HG03060 (cell line): ENCODE measurements at regions not wholly inside any gene's neighbourhood (a gene's known extent, or its start where the extent isn't known, plus 50 kb on each side); places are given as distances from the start of the nearest gene placed in this dataset.

ENCODE experiments used
- ATAC-seq: cut with Tn5 transposase; IDR thresholded peaks from one replicate; pipeline ENCODE4 v1.9.1; 2021; ENCODE audit warnings: low read depth, moderate number of reproducible peaks; ENCODE audit not compliant: unreplicated experiment

DNA sequence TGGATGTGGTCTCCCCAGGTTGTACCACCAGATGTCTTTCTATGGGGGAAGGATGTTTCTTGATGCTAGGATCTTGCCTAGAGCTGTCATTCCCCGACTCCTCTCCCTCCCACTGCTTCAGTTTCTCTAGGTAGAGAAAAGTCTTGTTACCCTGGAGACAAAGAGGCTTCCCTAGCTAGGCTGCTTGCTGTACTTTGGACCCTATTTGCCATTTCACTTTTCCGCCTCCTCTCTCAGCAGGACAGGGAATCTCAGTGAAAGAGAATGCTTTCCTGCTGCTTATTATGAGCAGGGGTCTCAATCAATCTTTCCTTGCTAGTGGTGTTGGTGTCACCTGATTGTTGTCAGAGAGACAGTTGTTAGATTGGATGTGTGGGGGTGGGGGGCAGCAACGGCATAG is 818.8 kb upstream of the GYPC start:
- no peak for ATAC-seq

DNA sequence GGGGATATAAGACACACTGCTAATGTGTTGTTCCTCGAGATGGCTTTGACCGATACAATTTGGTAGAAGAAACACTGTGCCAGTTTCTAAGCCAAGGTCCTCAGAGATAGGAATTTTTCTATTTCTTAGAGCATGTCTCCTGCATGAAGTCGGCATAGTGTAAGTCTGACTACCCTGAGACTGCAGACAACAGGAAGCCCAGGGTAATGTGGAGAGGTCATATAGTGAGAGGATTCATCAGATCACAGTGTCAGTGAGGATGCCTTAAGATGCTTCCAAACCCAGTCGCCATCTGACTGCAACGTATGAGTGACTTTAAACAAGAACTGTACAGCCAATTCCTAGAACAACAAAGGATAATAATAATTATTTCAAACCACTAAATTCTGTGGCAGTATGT is 818.3 kb upstream of the GYPC start:
- ATAC-seq = no peak

DNA sequence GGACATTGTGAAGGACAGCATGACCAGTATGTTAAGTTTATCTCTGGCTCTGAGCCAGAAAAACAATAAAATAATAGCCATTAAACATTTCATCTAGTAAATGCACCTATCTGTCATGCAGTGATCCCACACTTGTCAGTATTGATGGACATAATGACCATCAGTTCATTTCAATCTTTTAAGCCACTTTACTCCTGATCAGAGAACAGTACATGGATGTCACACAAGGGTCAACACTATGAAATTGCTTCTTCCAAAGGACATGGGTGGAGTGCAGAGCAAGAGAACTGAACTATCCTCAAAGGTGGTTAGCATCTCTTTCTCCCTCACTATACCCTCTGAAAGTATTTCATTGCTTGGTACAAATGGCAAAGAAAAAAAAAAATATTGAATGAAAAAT is 816.0 kb upstream of the GYPC start:
- ATAC-seq = no peak

DNA sequence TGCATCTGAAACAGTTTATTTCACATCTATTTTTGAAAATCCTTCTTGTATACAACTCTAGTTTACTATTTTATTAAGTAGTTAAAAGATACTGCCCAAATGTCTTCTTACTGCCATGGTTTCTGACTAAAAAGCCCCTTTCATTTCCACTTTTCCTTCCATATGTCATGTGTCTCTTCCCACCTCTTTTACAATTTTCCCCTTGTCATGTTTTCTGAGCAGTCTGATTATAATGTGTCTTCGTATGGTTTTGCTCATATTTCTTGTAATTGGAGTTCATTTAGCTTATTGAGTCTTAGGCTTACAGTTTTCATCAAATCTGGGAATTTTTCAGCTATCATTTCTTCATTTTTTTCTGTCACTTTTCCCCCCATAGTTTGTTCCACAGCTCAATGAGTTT is 813.9 kb upstream of the GYPC start:
- ATAC-seq = no peak

DNA sequence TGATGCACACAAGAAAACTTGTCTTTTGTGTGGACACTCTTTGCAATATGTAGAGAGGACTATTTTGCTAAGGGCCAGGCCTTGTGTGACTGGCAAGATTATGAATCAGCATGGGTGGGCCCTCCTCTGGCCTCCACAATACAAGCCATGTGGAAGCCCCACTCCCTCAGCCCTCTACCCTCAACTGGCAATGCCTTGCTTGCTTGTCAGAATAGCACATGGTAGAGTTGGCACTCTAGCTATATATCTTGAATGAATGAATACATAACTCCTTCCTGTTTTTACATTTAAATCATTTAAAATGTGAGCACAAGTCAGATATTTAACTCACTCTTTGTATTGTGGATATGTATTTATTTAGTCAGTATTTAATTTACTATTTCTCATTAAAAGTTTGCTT is 805.4 kb upstream of the GYPC start:
- ATAC-seq = no peak

DNA sequence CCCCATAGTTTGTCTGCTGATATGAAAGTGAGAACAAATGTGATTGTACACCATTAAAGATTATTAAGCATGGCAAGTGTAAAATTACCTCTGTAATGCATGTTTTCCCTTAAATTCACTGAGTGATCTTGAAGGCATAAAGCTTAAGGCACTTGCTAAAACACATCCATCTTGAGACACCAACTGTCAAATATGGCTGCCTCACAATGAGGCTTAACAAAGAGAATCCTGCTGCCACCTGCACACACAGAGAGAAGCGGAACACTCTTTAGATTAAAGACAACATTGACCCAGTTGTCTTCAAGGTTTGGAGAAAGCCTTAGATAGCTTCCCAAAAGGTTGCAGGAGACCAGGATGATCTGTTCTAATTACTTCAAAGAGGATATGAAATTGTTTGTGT is 803.6 kb upstream of the GYPC start:
- no peak for ATAC-seq

DNA sequence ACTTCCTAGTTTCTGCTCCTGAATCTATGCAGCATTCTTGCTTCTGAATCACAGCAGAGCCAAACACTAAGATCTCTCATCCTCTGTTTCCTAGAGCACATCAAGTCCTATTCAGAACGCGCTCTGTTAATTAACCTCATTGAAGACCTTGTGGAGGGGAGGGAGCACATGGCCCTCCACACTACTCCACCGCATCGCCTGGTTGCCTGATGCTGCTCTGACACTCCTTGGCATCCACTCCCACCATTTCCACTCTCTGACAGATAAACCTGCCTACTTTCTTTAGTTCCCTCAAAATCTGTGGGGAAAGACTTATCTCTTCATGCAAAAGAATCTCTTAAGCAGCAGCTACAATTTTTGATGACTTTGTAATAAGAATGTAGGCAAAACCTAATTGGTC is 802.3 kb upstream of the GYPC start:
- no peak for ATAC-seq

DNA sequence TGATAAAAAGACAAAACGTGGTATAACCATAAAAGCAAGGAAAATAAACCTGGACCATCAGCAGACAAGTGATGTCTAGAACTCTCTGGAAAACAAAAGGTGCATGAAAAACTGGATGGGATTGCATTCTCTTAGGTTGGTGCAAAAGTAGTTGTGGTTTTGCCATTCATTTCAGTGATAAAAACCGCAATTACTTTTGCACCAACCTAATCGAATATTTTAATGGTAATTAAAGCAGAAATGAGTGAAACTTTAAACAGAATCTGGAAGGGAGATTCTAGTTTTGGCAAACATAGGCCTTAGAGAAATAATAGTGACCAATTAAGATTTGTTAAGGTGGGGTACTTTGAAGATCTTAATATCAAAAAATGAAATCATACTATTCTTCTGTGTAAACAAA is 800.8 kb upstream of the GYPC start:
- no peak for ATAC-seq

DNA sequence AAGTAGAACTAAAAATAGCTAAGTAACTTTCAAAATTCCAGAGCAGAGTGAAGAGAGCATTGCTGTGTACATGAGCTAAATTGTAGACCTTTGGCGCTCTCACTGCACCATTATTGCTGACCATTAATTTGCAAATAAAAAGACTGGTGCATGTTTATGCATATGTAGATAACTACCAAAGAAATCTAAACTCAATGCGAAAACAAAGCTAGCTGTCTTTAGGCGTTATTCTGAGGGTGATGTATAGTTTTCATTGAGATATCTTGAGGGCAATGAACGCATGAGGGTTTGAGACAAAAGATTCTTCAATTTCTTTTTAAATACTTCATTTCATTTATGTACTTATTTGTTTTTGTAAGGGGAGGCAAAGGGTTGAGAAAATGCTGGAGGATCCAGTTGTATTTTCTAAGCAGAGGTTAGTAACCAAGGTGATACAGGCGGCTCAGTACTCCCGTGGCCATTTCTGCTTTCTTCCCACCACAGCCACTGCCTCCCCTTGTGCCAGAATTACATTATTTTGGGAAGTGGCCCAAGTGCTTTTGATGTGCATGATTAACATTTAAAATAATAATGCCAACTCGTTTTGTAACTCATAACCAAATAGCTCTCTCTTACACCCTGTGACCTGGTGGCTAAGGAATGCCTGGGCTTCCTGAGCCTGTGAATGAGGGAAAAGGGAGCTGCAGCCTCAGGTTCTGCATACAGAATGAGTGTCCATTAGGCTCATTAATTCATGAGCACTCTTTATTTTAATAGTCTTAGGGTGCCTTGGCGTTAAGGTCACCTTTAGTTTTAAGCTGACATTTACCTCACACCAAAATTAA is 797.8 kb upstream of the GYPC start:
- ATAC-seq = no peak

DNA sequence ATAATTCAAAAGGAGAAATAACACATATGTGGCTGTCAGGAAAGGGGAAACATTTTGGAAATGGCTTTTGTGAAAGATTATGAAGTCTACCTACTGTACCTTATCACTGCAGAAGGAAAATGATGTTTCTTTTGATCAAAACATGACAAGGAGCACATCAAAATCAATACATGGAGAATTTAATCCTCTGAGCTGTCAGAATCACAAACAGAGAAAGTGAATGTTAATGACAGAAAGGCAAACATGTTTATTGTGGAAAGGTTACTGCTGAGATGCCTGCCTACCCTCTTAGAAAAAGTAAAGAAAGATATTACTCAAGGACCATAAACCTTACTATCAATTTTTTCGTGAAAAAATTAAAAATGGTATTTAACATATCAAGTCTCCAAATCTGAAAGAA is 794.5 kb upstream of the GYPC start:
- ATAC-seq = no peak

DNA sequence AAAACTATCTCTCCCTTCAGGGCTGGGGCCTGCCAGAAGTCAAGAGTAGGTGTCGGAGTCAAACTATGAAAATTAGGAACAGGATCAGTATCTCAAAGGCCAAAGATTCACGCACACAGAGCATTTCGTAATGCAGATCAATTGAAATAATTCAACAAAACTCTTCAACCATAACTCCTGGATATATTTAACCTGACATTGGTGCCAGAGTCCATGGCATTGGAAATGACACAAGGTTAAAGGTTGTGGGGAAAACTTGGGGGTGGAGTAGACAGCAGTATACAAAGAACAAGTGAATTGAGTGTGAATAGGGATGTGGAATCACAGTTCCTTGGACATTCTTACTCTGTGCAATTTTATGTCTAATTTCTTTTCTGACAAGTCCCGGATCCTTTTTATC is 788.0 kb upstream of the GYPC start:
- no peak for ATAC-seq

DNA sequence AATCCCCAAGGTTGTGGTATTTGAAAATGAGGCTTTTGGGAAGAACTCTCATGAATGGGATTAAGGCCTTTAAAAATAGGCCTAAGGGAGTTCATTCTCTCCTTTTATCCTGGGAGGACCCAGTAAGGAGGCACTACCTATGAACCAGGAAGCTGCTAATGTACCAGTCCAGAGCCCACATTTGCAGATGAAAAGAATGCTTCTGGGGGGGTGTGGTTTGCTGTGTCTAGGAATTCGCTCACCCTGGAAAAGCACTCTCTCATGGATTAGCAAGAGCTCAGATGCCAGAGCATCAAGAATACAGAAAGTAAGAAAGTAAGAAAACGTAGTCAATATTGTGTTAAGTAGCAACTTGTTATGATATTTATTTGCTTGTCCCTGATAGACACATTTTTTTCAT is 785.7 kb upstream of the GYPC start:
- no peak for ATAC-seq

DNA sequence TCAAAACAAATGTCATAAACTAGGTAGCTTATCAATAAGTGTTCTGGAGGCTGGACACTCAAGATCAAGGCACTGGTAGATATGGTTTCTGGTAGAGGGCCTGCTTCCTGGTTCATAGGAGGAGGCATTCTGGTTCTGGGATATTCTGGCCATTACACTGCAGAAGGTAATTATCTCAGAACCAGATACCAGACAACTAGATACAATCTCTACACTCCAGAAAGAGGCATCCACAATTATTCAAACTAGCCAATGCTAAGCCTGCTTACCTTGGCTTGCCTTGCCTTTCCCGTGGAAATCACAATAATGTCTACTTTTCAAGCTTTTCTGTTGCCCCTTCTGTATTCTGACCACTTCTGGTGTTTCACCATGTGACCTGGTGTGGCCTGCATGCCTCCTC is 785.2 kb upstream of the GYPC start:
- no peak for ATAC-seq

DNA sequence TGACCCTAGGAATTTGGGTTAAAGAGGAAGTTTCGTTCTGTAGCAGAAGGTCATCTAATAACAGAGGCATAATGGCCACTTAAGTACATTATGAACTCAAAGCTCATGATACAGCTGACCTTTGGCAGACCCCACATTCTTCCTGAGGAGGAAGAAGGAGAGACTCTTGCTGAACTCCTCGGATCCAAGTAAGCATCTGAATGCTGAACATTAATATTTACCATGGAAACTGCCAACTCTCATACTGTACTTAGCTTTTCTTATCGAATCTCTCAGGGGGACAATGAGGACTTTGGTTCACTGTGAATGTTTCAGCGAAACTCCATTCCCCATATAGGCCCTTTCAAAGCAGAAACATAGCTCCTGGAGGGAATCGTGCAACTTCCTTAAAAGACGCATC is 781.4 kb upstream of the GYPC start:
- ATAC-seq = no peak

DNA sequence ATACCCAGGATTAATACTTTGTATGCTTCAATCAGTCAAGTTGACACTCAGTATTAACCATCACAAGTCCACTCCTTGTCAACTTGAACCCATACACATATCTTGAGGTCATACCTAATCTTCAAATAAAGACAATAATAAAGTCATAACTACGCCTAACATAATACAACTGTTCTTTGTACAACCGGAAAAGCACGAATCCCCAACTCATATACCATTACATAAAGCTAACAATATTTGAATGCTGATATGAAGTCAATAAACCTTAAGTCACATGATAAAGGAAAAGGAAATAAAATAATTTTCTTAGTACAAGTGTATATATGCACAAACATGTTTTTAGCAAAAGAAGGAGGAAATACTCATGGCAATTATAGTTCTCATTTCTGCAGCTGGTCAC is 770.6 kb upstream of the GYPC start:
- no peak for ATAC-seq

DNA sequence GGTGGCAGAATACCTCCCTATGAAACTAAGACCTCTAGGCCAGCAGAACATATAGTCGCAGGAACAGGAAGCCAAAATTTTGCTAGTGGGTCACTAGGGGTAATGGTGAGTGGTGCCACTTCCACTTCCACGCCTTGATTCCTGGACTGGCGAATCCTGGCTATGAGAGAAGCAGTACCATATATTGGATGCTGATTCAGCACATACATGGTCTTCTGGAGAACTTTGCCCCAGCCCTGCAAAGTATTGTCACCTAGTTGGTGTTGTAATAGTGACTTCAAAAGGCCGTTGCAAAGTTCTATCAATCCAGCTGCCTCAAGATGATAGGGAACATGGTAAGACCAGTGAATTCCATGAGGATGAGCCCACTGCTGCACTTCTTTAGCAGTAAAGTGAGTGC is 769.8 kb upstream of the GYPC start:
- no peak for ATAC-seq

DNA sequence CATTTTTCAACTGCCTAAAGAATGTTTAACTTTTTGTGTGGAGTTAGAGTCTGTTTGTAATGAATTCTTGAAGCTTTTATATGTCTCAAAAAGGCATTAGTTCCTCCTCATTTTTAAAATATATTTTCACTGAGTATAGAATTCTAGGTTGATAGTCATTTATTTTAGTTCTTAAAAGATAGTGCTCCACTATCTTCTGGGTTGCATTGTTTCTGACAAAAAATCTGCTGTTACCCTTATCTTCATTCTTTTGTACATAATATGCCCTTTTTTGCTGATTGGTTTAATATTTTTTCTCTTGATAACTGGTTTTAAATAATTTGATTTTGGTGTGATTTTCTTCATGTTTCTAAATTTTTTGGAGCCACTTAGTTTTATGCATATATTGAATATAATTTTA is 754.7 kb upstream of the GYPC start:
- ATAC-seq = no peak

DNA sequence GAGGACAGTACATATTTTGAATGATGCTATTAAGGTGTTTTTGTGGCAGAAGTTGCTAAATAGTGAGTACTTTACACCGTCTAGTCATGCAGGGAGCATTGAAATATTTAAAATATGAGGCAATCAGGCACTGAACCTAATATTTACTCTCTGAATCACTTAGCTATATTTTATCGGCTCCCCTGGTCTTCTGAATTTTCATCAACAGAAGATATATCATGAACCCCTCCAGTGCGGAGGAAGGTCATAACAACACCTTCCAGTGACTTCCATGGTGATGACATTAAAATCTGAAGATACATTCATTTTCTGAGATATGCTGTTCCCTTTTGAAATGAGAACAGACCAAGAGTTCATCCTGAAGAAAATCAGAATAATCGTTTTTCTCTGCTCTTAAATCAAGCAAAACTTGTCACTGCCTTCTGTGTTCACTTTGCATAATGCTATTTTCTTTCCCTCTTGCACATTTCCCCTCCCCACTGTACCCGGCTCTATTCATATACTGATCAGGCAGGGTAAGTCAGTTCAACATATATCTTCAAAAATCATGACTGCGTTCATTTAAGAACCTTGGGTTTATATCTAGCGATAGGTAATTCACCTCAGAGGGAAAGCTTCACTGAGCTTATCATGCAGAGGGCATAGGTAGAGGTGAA is 729.9 kb upstream of the GYPC start:
- ATAC-seq = no peak

DNA sequence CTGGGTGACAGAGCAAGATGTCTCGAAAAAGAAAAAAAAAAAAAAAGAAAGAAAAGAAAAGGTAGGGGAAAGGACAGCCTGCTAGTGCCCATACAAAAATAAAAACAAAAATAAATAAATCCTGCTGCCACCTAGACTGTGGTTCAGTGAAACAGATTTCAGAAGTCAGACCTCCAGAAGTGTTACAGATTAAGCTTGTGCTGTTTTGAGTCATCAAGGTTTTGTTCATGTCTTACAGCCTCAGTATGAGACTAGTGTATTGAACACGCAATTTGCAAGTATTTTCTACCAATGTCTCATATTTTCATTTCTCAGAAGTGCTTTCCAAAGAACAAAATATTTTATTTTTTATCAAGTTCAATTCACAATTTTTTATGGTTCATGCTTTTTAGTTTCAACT is 720.4 kb upstream of the GYPC start:
- no peak for ATAC-seq

DNA sequence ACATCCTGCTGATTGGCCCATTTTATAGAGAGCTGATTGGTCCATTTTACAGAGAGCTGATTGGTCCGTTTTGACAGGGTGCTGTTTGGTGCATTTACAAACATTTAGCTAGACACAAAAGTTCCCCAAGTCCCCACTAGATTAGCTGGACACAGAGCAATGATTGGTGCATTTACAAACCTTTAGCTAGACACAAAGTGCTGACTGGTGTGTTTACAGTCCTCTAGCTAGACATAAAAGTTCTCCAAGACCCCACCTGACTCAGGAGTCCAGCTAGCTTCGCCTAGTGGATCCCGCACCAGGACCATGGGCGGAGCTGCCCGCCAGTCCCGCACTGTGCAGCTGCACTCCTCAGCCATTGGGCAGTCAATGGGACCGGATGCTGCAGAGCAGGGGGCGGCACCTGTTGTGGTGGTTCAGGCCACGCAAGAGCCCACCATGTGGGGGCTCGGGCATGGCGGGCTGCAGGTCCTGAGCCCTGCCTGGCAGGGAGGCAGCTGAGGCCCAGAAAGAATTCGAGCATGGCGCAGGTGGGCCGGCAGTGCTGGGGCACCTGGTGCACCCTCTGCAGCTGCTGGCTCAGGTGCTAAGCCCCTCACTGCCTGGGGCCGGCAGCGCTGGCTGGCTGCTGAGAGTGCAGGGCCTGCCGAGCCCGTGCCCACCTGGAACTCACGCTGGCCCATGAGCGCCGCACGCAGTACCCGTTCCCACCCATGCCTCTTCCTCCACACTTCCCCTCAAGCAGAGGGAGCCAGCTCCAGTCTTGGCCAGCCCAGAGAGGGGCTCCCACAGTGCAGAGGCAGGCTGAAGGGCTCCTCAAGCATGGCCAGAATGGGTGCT is 713.2 kb upstream of the GYPC start:
- ATAC-seq = no peak

DNA sequence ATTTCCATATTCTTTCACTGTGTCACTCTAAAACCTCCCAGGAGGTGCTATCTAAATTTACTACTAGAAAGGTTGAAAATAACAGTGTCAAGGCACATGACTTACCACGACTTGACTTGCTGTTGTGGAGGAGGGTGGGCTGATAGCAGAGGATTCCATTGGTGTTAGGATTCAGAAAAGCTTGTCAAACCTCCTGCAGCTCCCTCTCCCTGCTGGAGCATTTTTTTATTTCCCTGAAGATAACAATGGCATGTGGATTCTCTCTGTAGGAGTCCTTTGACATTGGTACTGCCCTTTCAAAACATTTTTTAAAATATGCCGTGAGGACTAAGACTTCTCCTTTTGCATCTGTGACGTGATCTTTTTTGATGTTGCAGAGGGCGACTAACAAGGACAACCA is 696.9 kb upstream of the GYPC start:
- ATAC-seq = no peak

DNA sequence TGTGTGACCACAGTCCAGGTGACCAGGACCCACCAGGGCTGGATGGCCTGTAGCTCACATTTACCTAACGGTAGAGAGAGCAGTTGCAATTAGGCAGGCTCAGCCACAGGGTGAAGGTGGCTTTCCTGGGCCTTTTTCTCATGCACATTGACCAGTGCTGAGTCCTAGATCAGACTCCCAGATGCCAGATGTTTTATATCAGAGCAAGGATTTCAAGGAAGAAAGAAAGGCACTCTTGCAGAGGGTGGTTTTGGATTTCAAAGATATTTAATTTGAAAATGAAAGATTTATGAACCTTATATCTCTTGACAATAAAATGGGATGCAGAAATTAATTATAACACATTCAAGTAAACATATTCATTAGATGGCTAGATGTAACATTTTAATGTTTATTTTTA is 694.2 kb upstream of the GYPC start:
- ATAC-seq = no peak
